GM12891 (cell line): ENCODE measurements at regions not wholly inside any gene's neighbourhood (a gene's known extent, or its start where the extent isn't known, plus 50 kb on each side); places are given as distances from the start of the nearest gene placed in this dataset.

Experiments
- PAX5 ChIP-seq: IDR thresholded peaks from 2 replicates; pipeline ENCODE4 v1.6.1; 2011; ENCODE audit warnings: low read length, moderate library complexity, mild to moderate bottlenecking; ENCODE audit not compliant: insufficient read depth, severe bottlenecking
- POLR2A ChIP-seq: IDR thresholded peaks from 2 replicates; pipeline ENCODE4 v1.6.1; 2011; ENCODE audit warnings: low read depth, low read length, control low read depth
- POLR2AphosphoS5 ChIP-seq: IDR thresholded peaks from 2 replicates; pipeline ENCODE4 v1.6.1; 2011; ENCODE audit warnings: low read depth, low read length, control low read depth
- POU2F2 ChIP-seq: IDR thresholded peaks from 2 replicates; pipeline ENCODE4 v1.6.1; 2011; ENCODE audit warnings: low read depth, mild to moderate bottlenecking, control low read depth, low read length, moderate library complexity
- SPI1 ChIP-seq: IDR thresholded peaks from 2 replicates; pipeline ENCODE4 v1.6.1; 2011; ENCODE audit warnings: low read depth, low read length, control low read depth
- TAF1 ChIP-seq: IDR thresholded peaks from 2 replicates; pipeline ENCODE4 v1.6.1; 2011; ENCODE audit warnings: low read depth, low read length, control low read depth

- TF ChIP-seq POLR2AphosphoS5: no peak
- TF ChIP-seq POLR2A: no peak
- TF ChIP-seq TAF1: no peak
- TF ChIP-seq POU2F2: no peak
- TF ChIP-seq PAX5: no peak
- no peak for TF ChIP-seq SPI1
Measured at GRCh38 chr6:106805771-106806170, 168.8 kb downstream of the CD24 start.
